Muscle layer of colon (tissue), 2 donors: ENCODE measurements at regions not wholly inside any gene's neighbourhood (a gene's known extent, or its start where the extent isn't known, plus 50 kb on each side); places are given as distances from the start of the nearest gene placed in this dataset.

Experiments used
- H3K27ac ChIP-seq: one replicate; pipeline ENCODE4 v1.7.0; 2013; ENCODE audit warnings: low read depth, mild to moderate bottlenecking, low read length, moderate library complexity
- H3K27me3 ChIP-seq, 2 donors: one replicate each; pipeline ENCODE4 v1.7.0; 2013; ENCODE audit warnings: low read length in 2 of 2, mild to moderate bottlenecking in 2 of 2; ENCODE audit not compliant: insufficient read depth in 2 of 2, control insufficient read depth in 1 of 2
- H3K36me3 ChIP-seq: one replicate; pipeline ENCODE4 v1.7.0; 2013; ENCODE audit warnings: mild to moderate bottlenecking, low read length; ENCODE audit not compliant: insufficient read depth
- H3K4me1 ChIP-seq: one replicate; pipeline ENCODE4 v1.7.0; 2013; ENCODE audit warnings: mild to moderate bottlenecking, low read length; ENCODE audit not compliant: insufficient read depth
- H3K4me3 ChIP-seq, 2 donors: one replicate each; pipeline ENCODE4 v1.7.0; 2013; ENCODE audit warnings: low read length in 2 of 2, low read depth in 1 of 2, mild to moderate bottlenecking in 1 of 2, moderate library complexity in 1 of 2
- H3K9ac ChIP-seq: one replicate; pipeline ENCODE4 v1.7.0; 2013; ENCODE audit warnings: low read length
- H3K9me3 ChIP-seq: one replicate; pipeline ENCODE4 v1.7.0; 2013; ENCODE audit warnings: mild to moderate bottlenecking, low read length
- donor health status: abdominal sarcoma.
- donor health status: Adenocarcinoma of cecum.

DNA sequence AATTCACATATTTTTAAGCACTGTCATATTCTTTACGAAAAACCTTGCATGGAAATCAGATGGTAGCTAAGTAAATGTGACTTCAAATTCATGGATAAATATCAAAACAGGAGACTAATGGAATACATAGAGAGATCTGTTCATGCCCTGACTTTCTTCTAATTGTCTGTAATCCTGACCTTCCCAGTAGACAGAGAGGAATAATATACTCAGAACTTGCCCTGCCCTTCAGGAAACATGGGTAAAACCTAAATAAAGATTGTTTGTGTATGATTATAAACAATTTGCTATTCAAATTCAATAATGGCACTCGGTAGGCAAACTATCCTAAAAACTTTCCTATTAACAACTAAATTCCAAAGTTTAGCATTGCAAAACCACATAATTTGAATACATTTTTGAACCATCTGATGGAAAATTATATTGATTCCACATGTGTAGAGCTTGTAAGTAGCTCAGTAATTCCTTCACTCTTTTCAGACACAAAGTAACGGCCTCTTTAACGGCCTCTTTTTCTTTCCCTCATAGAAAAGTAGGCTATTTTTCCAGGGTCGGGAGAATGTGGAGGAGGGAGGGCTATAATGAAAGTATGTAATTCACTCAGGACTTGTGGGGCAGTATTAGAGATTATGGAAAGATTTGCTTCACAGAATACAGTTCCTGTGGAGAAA lies 227.6 kb downstream of the ALDH8A1 start:
- no peaks in the 10 kb centered on the region for H3K36me3 ChIP-seq
- peaks cover 24% of the 10 kb centered on the region for H3K4me1 ChIP-seq
- no peak overlapping the region for H3K9ac ChIP-seq
- H3K27ac ChIP-seq: no peak overlapping the region
- H3K4me3 ChIP-seq: no peak overlapping the region
- H3K9me3 ChIP-seq: no peaks in the 10 kb centered on the region
- no peaks in the 10 kb centered on the region for H3K27me3 ChIP-seq

GRCh38 chr6:134721060-134721405 lies 228.9 kb downstream of the ALDH8A1 start:
- Histone ChIP-seq H3K9ac (no peak overlapping the region), H3K36me3 (no peaks in the 10 kb centered on the region), H3K27me3 (no peaks in the 10 kb centered on the region), H3K9me3 (no peaks in the 10 kb centered on the region), H3K4me1 (peaks cover 24% of the 10 kb centered on the region), H3K27ac (no peak overlapping the region), H3K4me3 (no peak overlapping the region)

DNA sequence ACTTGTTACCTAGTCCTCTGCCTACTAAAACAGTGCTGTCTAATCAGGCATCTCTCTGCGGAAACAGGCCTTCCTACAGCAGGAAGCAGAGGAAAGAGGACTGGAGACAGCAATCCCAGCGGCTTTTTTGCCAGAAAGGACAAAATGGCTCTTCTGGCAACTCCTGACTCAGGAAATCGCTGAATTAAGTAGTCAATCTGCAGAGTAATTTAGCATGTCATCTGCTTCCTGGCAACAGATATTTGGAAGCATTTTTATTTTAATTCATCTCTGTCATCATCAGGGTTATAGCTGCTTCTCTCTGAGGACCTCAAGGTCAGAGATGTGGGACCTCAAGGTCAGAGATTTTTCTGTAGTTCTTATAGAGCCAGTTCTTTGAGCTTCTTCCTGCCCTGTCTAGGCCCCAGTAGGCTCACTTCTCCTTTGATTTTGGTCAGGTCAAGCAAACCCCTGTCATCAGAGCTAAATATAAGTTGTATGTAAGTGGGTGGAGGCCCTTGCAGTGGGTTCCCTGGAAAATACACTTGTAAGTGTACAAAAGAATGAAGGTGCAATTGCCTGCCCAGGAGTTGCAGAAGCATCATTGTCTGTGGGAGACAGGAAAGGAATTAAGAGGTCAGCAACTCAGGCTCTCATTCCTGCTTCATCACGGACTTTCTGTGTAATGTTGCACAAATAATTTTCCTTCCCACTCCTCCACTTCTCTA lies 229.4 kb downstream of the ALDH8A1 start:
- Histone ChIP-seq H3K4me1 (peaks cover 24% of the 10 kb centered on the region), H3K27me3 (no peaks in the 10 kb centered on the region), H3K27ac (no peak overlapping the region)

GRCh38 chr6:134719911-134720310 lies 230.0 kb downstream of the ALDH8A1 start:
- Histone ChIP-seq H3K9me3 (no peaks in the 10 kb centered on the region), H3K36me3 (no peaks in the 10 kb centered on the region), H3K27me3 (no peaks in the 10 kb centered on the region), H3K9ac (no peak overlapping the region), H3K4me1 (peaks cover 24% of the 10 kb centered on the region), H3K27ac (no peak overlapping the region), H3K4me3 (no peak overlapping the region)

More for the DNA sequence above, 229.4 kb downstream of the ALDH8A1 start:
- Histone ChIP-seq H3K36me3 (no peaks in the 10 kb centered on the region), H3K9me3 (no peaks in the 10 kb centered on the region), H3K4me3 (no peak overlapping the region), H3K9ac (no peak overlapping the region)

DNA sequence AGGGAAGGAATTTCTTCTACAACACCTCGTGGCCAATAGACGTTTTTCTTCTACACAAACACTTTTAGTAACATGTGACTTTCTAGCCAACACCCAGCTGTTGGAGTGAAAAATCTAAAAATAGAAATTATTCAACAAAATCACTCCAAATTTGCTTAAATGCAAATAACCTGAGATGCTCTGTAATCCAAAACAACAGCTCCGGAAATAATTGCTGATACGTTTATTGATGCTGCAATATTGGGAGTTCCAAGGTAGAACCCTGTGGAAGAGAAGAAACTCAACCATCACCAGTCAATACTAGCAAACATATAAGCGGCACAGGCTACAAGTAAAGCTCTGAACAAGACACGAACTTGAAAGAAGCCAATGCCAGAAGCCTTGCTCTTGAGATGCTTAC lies 230.6 kb downstream of the ALDH8A1 start:
- Histone ChIP-seq H3K27ac (no peak overlapping the region), H3K4me1 (peaks cover 24% of the 10 kb centered on the region)

GRCh38 chr6:134714679-134715078 lies 235.2 kb downstream of the ALDH8A1 start:
- no peaks in the 10 kb centered on the region for H3K4me1 ChIP-seq
- no peak overlapping the region for H3K4me3 ChIP-seq
- H3K27ac ChIP-seq: no peak overlapping the region
- no peak overlapping the region for H3K9ac ChIP-seq
- H3K27me3 ChIP-seq: no peaks in the 10 kb centered on the region
- no peaks in the 10 kb centered on the region for H3K9me3 ChIP-seq
- no peaks in the 10 kb centered on the region for H3K36me3 ChIP-seq

More for the DNA sequence above, 230.6 kb downstream of the ALDH8A1 start:
- Histone ChIP-seq H3K9ac (no peak overlapping the region), H3K4me3 (no peak overlapping the region), H3K9me3 (no peaks in the 10 kb centered on the region), H3K36me3 (no peaks in the 10 kb centered on the region), H3K27me3 (no peaks in the 10 kb centered on the region)

- no peaks in the 10 kb centered on the region for H3K4me1 ChIP-seq
- H3K36me3 ChIP-seq: no peaks in the 10 kb centered on the region
- no peaks in the 10 kb centered on the region for H3K27me3 ChIP-seq
- H3K9me3 ChIP-seq: no peaks in the 10 kb centered on the region
- H3K4me3 ChIP-seq: no peak overlapping the region
- H3K27ac ChIP-seq: no peak overlapping the region
- H3K9ac ChIP-seq: no peak overlapping the region
Observed at GRCh38 chr6:134714113-134714512, 235.8 kb downstream of the ALDH8A1 start.

GRCh38 chr6:134712311-134712710 lies 237.6 kb downstream of the ALDH8A1 start:
- no peaks in the 10 kb centered on the region for H3K36me3 ChIP-seq
- no peak overlapping the region for H3K9ac ChIP-seq
- H3K9me3 ChIP-seq: no peaks in the 10 kb centered on the region
- H3K4me1 ChIP-seq: no peaks in the 10 kb centered on the region
- no peak overlapping the region for H3K27ac ChIP-seq
- H3K4me3 ChIP-seq: no peak overlapping the region
- H3K27me3 ChIP-seq: no peaks in the 10 kb centered on the region

- Histone ChIP-seq H3K36me3 (no peaks in the 10 kb centered on the region), H3K27me3 (no peaks in the 10 kb centered on the region), H3K4me3 (no peak overlapping the region), H3K4me1 (no peaks in the 10 kb centered on the region), H3K9me3 (no peaks in the 10 kb centered on the region), H3K9ac (no peak overlapping the region), H3K27ac (no peak overlapping the region)
Observed at GRCh38 chr6:134708079-134708478, 241.8 kb downstream of the ALDH8A1 start.

GRCh38 chr6:134707342-134708031 lies 242.4 kb downstream of the ALDH8A1 start:
- Histone ChIP-seq H3K4me1 (no peaks in the 10 kb centered on the region), H3K27ac (no peak overlapping the region), H3K9ac (no peak overlapping the region)

GRCh38 chr6:134706806-134707205 lies 243.1 kb downstream of the ALDH8A1 start:
- no peaks in the 10 kb centered on the region for H3K27me3 ChIP-seq

More at GRCh38 chr6:134707342-134708031, 242.4 kb downstream of the ALDH8A1 start:
- H3K36me3 ChIP-seq: no peaks in the 10 kb centered on the region
- no peaks in the 10 kb centered on the region for H3K9me3 ChIP-seq
- H3K27me3 ChIP-seq: no peaks in the 10 kb centered on the region
- H3K4me3 ChIP-seq: no peak overlapping the region

More at GRCh38 chr6:134706806-134707205, 243.1 kb downstream of the ALDH8A1 start:
- Histone ChIP-seq H3K36me3 (no peaks in the 10 kb centered on the region), H3K9me3 (no peaks in the 10 kb centered on the region), H3K4me3 (no peak overlapping the region), H3K9ac (no peak overlapping the region), H3K4me1 (no peaks in the 10 kb centered on the region), H3K27ac (no peak overlapping the region)
